SU-DHL-6 (cell line): ENCODE measurements at regions not wholly inside any gene's neighbourhood (a gene's known extent, or its start where the extent isn't known, plus 50 kb on each side); places are given as distances from the start of the nearest gene placed in this dataset.

ENCODE experiments used
- EZH2phosphoT487 ChIP-seq: fragments of 200-600 bp; sonication (generic), shearing (Covaris generic); conservative IDR thresholded peaks from 2 replicates; pipeline ENCODE4 v1.6.1; 2018; ENCODE audit warnings: mild to moderate bottlenecking, antibody characterized with exemption, low read length, moderate library complexity, mixed read lengths
- TF ChIP-seq, protein P1 (sequence below): fragments of 200-600 bp; sonication (generic); IDR thresholded peaks from one replicate; pipeline ENCODE4 v1.5.1; 2017; ENCODE audit warnings: antibody characterized with exemption, mild to moderate bottlenecking, low read length, moderate library complexity; ENCODE audit not compliant: insufficient read depth, poor library complexity, severe bottlenecking

DNA sequence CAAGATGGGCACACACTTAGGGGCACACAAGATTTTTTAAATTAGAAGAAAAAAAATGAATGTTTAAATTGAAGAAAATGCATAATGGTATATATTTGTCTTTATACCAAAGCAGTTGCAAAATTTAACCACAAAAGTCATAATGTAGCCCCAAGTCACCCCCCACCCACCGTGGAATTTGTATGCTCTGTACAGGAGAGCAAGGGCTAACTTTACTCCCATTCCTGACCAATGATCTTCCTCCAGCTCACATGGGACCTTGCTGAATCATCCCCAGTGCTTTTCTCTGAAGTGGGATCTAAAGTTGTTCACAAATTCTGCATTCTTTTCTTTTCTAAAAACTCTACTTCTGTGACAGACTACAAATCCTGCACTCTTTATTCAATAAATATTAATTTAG, 597.0 kb downstream of the UQCRFS1 start:
- TF ChIP-seq, protein P1, sequence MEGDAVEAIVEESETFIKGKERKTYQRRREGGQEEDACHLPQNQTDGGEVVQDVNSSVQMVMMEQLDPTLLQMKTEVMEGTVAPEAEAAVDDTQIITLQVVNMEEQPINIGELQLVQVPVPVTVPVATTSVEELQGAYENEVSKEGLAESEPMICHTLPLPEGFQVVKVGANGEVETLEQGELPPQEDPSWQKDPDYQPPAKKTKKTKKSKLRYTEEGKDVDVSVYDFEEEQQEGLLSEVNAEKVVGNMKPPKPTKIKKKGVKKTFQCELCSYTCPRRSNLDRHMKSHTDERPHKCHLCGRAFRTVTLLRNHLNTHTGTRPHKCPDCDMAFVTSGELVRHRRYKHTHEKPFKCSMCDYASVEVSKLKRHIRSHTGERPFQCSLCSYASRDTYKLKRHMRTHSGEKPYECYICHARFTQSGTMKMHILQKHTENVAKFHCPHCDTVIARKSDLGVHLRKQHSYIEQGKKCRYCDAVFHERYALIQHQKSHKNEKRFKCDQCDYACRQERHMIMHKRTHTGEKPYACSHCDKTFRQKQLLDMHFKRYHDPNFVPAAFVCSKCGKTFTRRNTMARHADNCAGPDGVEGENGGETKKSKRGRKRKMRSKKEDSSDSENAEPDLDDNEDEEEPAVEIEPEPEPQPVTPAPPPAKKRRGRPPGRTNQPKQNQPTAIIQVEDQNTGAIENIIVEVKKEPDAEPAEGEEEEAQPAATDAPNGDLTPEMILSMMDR = no peak
- TF ChIP-seq EZH2phosphoT487 = no peak
